ENCODE measurements at regions not wholly inside any gene's neighbourhood (a gene's known extent, or its start where the extent isn't known, plus 50 kb on each side); places are given as distances from the start of the nearest gene placed in this dataset.

DNA sequence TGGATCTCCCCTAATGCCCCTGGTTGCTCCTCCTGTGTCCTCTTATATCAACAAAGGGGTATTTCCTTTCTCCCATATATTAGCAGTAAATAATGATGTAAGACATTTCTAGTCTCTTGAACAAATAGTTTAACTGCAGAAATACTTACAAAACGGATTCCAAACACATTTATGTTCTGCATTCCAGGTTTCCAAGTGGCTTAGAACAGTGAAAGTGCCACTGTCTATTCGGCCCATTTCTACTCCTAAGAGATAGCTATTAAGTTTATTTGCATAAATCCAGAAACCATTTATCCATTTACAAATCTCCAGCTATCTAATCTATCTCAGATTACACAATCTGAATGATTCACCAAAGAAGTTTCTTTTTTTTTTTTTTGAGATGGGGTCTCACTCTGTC is 55.8 kb upstream of the FRMD4B start:
- DNase-seq (ENCODE audit: low spot score): no peak
- H3K4me1 ChIP-seq (ENCODE audit: insufficient read depth): peaks cover 19% of the 10 kb centered on the region
- no peaks in the 10 kb centered on the region for H3K9me3 ChIP-seq (ENCODE audit: low read depth)
- peak overlapping the region; percentile 24 for H3K27ac ChIP-seq
- 49% methylated on average over 2 of the region's 2 CpGs for WGBS (ENCODE audit: low lambda C conversion rate, missing lambda C conversion rate)
- no peak for TF ChIP-seq EZH2phosphoT487 (IDR thresholded peaks at IDR 0.05; ENCODE audit: low read depth, severe bottlenecking, unreplicated experiment)
- TF ChIP-seq, protein P1, sequence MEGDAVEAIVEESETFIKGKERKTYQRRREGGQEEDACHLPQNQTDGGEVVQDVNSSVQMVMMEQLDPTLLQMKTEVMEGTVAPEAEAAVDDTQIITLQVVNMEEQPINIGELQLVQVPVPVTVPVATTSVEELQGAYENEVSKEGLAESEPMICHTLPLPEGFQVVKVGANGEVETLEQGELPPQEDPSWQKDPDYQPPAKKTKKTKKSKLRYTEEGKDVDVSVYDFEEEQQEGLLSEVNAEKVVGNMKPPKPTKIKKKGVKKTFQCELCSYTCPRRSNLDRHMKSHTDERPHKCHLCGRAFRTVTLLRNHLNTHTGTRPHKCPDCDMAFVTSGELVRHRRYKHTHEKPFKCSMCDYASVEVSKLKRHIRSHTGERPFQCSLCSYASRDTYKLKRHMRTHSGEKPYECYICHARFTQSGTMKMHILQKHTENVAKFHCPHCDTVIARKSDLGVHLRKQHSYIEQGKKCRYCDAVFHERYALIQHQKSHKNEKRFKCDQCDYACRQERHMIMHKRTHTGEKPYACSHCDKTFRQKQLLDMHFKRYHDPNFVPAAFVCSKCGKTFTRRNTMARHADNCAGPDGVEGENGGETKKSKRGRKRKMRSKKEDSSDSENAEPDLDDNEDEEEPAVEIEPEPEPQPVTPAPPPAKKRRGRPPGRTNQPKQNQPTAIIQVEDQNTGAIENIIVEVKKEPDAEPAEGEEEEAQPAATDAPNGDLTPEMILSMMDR (IDR thresholded peaks at IDR 0.05; ENCODE audit: poor library complexity): no peak
- no peak for TF ChIP-seq EZH2 (IDR thresholded peaks at IDR 0.05; ENCODE audit: borderline replicate concordance)
- H3K9me2 ChIP-seq (replicated peaks; ENCODE audit: insufficient read depth): no peaks in the 10 kb centered on the region
- H3K4me2 ChIP-seq: no peak overlapping the region
- H3K4me3 ChIP-seq: no peak overlapping the region
- no peaks in the 10 kb centered on the region for H3K27me3 ChIP-seq
- no peak overlapping the region for H2AFZ ChIP-seq
- H3K36me3 ChIP-seq (replicated peaks; ENCODE audit: insufficient read depth, low read depth): no peaks in the 10 kb centered on the region
- H3K79me2 ChIP-seq: no peaks in the 10 kb centered on the region
- H4K20me1 ChIP-seq (ENCODE audit: insufficient read depth, poor library complexity, severe bottlenecking): no peaks in the 10 kb centered on the region

DNA sequence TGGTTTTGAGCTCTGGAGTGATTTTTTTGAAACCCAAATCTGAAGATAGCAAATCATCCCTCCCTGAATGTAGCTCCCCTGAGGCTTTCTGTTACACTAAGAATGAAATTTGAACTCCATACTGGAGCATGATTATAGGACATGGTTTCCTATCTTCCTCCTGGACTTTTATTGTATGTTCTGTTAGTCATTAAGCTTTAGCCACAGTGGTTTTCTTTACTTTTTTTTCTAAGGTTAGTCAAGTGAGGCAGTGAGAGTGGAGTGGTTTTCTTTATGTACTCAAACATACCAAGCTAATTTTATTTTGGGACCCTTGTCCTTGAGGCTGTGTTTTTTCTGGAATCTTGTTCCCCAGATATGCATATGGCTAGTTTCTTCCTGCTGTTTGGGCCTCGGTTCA is 55.2 kb upstream of the FRMD4B start:
- Histone ChIP-seq H2AFZ (no peak overlapping the region), H3K79me2 (no peaks in the 10 kb centered on the region), H3K27ac (peak overlapping the region; percentile 24), H3K4me1 (ENCODE audit: insufficient read depth) (peaks cover 19% of the 10 kb centered on the region), H3K9me2 (replicated peaks; ENCODE audit: insufficient read depth) (no peaks in the 10 kb centered on the region), H3K4me2 (no peak overlapping the region), H4K20me1 (ENCODE audit: insufficient read depth, poor library complexity, severe bottlenecking) (no peaks in the 10 kb centered on the region), H3K27me3 (no peaks in the 10 kb centered on the region), H3K9me3 (ENCODE audit: low read depth) (no peaks in the 10 kb centered on the region), H3K4me3 (no peak overlapping the region), H3K36me3 (replicated peaks; ENCODE audit: insufficient read depth, low read depth) (no peaks in the 10 kb centered on the region)
- TF ChIP-seq EZH2phosphoT487 (IDR thresholded peaks at IDR 0.05; ENCODE audit: low read depth, severe bottlenecking, unreplicated experiment): no peak
- TF ChIP-seq, protein P1 (IDR thresholded peaks at IDR 0.05; ENCODE audit: poor library complexity): no peak
- TF ChIP-seq EZH2 (IDR thresholded peaks at IDR 0.05; ENCODE audit: borderline replicate concordance): no peak
- no peak for DNase-seq (ENCODE audit: low spot score)
- 50% methylated on average over 1 of the region's 1 CpG for WGBS (ENCODE audit: low lambda C conversion rate, missing lambda C conversion rate)

GRCh38 chr3:69439643-69440270 is 53.9 kb upstream of the FRMD4B start:
- Histone ChIP-seq H3K9me3 (ENCODE audit: low read depth) (no peaks in the 10 kb centered on the region), H3K4me2 (no peak overlapping the region), H3K79me2 (no peaks in the 10 kb centered on the region), H4K20me1 (ENCODE audit: insufficient read depth, poor library complexity, severe bottlenecking) (no peaks in the 10 kb centered on the region), H3K27me3 (no peaks in the 10 kb centered on the region), H3K9me2 (replicated peaks; ENCODE audit: insufficient read depth) (no peaks in the 10 kb centered on the region), H3K4me3 (no peak overlapping the region), H3K36me3 (replicated peaks; ENCODE audit: insufficient read depth, low read depth) (no peaks in the 10 kb centered on the region), H3K4me1 (ENCODE audit: insufficient read depth) (peaks cover 19% of the 10 kb centered on the region), H2AFZ (no peak overlapping the region), H3K27ac (no peak overlapping the region)
- WGBS (ENCODE audit: low lambda C conversion rate, missing lambda C conversion rate): 12% methylated on average over 1 of the region's 1 CpG
- peak; percentile 36 for DNase-seq (ENCODE audit: low spot score)
- TF ChIP-seq EZH2 (IDR thresholded peaks at IDR 0.05; ENCODE audit: borderline replicate concordance): no peak
- TF ChIP-seq, protein P1 (IDR thresholded peaks at IDR 0.05; ENCODE audit: poor library complexity): peak; percentile 67

All from hepatocyte (in vitro differentiated cells).